COLO829 (cell line): ENCODE measurements at regions not wholly inside any gene's neighbourhood (a gene's known extent, or its start where the extent isn't known, plus 50 kb on each side); places are given as distances from the start of the nearest gene placed in this dataset.

Experiments
- DNase-seq: peaks from one replicate; pipeline ENCODE4 v3.0.0; 2012; ENCODE audit warnings: low spot score

DNA sequence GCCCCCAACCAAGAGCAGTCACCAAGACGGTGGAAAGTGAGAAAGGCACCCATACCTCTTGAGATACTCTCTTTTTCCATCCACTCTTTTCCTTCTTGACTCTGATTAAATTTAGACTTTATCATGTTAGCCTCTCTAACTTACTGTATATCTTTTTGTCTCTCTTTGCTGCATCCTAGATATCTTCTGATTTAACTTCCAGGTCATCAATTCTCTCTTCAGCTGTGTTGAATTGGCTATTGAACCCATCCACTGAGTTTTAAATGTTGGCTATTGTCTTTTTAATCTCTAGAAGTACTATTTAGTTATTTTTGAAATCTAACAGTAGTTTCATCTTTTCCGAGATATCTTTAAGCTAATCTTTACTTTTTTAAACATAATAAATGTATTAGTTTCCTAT, 78.3 kb upstream of the MBOAT2 start:
- no peak for DNase-seq

DNA sequence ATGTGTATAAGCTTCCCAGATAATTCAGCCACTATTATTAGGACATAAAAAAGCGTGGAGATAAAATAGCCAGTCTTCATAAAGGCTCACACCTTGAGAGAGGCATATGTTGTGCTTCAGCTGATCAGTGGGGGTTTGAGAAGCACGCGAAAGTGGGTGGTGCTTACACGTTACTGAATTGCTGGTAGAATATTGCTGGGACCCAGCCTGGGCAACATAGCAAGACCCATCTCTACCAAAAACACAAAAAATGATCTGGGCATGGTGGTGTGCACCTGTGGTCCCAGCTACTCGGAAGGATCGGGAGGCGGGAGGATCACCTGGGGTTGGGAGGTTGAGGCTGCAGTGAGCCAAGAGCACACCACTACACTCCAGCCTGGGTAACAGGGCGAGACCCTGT, 74.9 kb upstream of the MBOAT2 start:
- no peak for DNase-seq

- no peak for DNase-seq
These were observed 74.2 kb upstream of the MBOAT2 start for GRCh38 chr2:9077691-9078090.

DNA sequence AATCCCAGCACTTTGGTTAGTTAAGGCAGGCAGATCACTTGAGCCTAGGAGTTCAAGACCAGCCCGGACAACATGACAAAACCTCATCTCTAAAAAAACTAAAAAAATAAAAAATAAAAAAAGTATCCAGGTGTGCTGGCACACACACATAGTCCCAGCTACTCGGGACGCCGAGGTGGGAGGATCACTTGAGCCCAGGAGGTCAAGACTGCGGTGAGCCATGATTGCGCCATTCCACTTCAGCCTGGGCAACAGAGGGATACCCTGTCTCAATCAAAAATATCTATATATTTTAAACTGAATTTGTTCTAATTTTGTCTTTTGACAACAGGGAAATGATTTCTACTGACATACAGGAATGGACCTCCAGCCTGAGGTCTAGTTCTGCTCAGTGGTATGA, 73.3 kb upstream of the MBOAT2 start:
- no peak for DNase-seq

DNA sequence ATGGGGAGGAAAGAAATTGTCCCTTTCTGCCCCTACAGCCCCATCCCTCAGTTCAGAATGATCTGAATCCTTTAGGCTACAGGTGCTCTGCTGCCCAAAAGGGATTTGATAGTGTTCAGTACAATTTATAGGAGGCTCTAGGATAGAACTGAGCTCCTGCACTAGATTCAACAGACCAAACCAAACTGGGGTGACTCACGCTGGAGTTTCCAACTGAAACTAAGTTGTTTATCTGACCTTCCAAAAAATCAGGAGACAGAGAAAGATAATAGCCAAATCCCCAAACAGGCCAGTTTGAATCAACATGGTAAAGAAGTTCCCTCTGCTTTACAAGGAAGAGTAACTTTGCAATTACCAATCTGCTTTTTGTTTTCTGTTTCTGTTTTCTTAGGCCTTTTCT, 72.7 kb upstream of the MBOAT2 start:
- no peak for DNase-seq

DNA sequence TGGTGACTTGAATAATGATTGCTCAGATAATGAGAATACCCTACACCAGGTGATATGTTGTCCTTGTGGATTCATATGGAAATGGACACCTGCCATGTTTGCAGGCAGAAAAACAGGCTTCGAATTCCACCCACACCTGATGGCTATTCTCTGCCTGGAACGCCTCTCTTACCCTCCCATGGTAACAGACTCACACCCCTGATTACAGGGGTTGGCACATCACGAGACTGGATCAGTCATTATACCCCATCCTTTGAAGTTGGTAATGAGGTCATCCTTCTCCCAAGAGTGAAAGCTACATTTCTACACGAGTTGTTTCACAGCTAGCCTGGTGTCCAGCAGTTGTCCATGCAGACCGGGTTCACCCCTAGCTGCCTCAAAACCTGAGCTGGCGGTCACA, 71.4 kb upstream of the MBOAT2 start:
- DNase-seq = no peak

- no peak for DNase-seq
These were observed 68.2 kb upstream of the MBOAT2 start for GRCh38 chr2:9071584-9072124.

DNA sequence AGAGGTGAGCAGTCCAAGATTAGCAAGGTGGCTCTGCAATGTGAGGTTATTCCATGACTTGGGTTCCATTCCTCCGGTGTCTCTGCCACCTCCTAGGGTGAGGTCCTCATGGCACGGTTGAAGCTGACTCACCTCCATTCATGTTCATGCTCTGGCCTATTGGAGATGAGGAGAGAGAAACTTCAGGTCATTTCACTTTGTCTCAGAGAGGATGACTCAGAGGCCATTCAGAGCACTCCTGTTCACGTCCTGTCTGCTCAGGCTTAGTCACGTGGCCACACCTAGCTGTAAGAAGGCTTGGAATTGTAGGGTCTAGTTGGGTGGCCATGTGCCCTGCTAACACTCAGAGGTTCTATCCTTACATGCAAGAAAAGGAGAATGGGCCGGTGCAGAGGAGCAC, 67.5 kb upstream of the MBOAT2 start:
- DNase-seq = peak; percentile 11

DNA sequence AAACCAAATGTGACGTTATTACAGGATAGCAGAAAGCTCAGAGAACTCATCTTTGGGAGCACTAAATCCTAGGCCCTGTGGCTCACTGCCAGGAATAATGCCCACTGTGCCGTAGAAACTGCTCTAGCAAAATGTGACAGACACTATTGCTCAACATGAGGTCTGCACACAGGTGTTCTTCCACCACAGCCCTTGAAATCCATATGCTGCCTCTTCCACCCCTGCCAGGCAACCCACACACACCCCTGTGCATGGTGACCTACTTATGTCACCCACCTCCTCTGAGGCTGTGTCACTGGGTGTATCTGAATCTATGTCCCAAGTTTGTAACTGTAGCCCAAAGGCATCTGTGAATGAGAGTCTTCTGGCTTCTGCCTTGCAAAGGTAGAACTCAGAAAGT, 66.1 kb upstream of the MBOAT2 start:
- DNase-seq = no peak

DNA sequence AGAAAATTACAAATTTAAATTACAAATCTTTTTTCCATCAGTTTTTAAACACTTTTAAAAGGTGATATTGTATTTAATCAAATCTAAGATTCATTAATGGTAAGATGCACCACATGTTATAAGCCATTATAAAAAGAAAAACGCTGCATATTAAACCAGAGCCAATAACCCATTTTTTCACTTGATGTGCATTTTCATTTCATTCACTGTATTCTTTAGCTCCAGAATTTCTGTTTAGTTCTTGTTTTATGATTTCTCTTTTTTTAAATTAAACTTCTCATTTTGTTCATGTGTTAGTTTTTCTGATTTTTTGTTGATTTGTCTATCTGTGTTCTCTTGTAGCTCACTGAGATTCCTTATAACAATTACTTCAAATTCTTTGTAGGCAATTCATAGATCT, 62.4 kb upstream of the MBOAT2 start:
- no peak for DNase-seq

DNA sequence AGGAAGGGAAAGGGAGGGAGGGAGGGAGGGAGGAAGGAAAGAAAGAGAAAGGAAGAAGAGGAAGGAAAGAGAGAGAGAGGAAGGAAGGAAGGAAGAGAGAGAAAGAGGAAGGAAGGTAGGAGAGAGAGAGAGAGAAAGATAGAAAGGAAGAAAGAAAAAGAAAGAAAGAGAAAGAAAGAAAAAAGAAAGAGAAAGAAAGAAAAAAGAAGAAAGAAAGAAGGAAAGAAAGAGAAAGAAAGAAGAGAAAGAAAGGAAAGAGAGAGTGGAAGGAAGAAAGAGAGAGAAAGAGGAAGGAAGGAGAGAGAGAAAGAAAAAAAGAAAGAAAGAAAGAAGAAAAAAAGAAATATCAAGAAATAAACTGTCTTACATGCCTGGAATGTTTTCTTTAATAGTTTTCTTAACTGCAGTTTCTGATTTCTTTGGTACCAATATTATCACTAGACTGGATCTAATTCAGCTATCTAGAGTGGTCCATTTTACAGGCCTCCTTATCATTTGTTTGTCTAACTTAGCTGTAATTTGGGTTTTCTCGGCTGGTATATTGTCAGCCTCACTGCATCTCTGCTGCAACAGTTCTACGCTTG, 59.6 kb upstream of the MBOAT2 start:
- no peak for DNase-seq

- DNase-seq = no peak
These were observed 57.3 kb upstream of the MBOAT2 start for GRCh38 chr2:9060819-9061218.

DNA sequence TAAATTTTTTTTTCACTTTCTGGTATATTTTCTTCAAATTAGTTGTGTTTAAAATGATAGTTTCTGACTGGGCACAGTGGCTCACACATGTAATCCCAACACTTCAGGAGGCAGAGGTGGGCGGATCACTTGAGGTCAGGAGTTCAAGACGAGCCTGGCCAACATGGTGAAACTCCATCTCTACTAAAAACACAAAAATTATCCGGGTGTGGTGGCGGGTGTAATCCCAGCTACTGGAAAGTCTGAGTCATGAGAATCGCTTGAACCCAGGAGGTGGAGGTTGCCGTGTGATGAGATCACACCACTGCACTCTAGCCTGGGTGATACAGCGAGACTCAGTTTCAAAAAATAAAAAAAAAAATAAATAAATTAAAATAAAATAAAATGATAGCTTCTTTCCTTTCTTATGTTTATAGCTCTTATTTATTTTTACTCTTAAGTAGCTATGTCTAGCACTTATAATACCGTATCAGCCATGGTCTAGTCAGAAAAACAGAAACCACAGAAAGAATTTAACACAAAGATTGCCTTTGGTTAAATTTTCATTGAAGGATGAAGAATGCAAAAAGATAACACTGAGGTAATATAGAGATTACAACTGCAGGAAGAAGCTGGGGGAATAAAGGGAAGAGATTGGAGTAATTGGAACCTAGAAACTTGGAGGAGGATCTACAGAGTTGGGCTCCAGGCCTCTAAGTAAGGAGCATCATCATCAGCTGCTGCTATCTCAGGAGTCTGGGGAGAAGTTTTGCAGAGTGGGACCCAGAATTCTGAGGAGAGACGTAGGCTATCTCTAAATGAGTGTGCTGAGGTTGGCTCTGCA, 54.7 kb upstream of the MBOAT2 start:
- DNase-seq = no peak

- DNase-seq = no peak
These were observed 52.0 kb upstream of the MBOAT2 start for GRCh38 chr2:9055471-9055870.

GRCh38 chr2:9053534-9053931, 50.0 kb upstream of the MBOAT2 start:
- DNase-seq = no peak
